Stimulated activated CD8-positive, alpha-beta memory T cell treated with anti-CD3 and anti-CD28 coated beads, Interleukin-4, amount 100 ng/mL, for 4 hours (primary cell): ENCODE measurements at regions not wholly inside any gene's neighbourhood (a gene's known extent, or its start where the extent isn't known, plus 50 kb on each side); places are given as distances from the start of the nearest gene placed in this dataset.
A peak's percentile ranks its signal among the peaks of the same experiment; 100 is the strongest.

Source experiments
- DNase-seq, 2 donors: peaks; one replicate each; pipeline ENCODE4 v3.0.0-alpha.2; 2020; ENCODE audit warnings: low read depth in 2 of 2, low spot score in 1 of 2

DNA sequence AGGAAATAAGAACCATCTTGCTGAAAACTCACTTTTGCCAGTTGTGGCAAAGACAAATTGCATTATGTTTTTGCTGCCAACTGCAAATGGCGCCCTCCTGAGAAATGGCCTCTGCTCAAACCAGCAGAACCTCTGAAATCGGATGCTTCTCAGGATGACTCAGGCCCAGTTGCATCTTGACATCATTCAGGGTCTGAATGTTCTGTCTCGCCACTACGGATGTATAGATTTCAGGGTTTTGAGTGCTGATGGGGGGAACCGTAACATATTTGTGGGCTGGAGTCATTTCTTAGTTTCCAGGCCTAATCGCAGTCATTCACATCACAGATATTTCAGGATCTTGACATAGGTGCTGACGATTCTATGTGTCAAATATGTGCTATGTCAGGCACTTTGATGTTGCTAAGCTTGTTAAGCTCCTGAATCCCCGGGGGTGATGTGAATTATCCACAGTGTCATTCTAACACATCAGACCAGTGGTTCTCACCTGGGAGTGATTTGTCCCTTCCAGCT, 207.1 kb downstream of the NFATC2 start:
- no peak for DNase-seq

DNA sequence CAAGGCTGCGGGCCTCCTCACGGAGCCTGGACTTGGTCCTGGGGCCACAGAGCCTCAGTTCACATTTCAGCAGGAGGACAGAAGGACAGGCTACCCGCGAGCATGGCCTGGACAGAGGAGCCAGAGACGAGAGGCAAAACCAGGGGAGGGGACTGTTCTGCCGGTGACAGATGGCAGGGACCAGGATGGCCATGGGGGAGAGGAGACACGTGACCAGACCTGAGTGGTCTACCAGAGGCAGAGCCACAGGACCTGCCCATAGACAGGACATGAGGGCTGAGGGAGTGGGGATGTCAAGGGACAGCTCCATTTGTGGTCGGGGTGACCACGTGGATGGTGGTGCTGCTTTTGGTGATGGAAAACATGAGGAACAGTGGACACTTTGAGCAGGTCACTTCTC, 207.9 kb downstream of the NFATC2 start:
- no peak for DNase-seq

DNA sequence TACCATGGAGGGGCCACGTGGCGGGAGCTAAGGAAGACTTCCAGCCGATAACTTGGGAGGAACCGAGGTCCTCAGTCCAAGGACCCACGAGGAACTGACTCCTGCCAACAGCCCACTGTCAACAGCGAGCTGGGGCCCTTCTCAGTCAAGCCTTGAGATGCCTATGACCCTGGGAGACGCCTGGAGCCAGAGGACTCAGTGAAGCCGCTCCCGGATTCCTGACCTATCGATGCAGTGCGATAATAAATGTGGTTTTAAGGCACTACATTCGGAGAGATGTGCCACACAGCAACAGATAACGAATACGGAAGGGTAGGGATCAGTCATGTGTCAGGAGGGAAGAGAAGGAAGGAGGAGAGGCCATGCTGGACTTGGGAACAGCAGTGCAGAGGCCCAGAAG, 208.5 kb downstream of the NFATC2 start:
- DNase-seq = no peak

DNA sequence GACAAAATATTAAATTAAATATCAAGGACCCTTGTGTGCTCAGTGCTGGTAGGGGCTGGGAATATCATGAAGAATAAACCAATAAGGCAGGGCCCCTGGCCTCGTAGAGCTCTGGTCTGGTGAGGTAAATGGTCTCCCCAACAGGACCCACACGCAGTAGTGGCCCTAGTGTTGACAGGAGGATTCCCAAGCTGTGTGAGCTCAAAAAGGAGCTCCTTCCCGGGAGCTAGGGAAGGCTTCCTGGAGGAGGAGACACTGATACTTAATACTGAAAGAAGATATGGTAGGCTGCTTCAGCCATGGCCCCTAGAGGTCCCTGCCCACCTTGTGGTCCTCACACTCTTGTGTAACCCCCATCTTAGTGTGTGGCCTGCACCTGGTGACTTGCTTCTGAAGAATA, 209.1 kb downstream of the NFATC2 start:
- DNase-seq = no peak

DNA sequence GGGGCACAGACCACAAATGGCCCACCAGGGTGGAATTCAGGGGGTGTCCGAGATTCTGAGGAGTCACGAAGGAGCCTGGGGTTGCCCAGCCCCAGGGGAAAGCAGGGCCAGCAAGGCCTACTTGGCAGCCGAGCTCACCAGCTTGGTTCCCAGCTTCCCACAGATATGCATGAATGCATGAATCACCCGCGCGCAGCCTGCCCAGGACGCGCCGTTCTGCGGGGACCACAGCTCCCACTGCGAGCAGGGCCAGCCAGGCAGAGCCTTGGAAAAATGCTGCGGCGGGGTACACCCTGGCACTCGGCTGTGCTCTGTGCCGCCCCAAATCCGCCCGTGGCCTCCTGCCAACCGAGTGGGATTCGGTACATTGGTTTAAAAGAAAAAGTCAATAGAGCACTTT, 211.0 kb downstream of the NFATC2 start:
- no peak for DNase-seq

DNA sequence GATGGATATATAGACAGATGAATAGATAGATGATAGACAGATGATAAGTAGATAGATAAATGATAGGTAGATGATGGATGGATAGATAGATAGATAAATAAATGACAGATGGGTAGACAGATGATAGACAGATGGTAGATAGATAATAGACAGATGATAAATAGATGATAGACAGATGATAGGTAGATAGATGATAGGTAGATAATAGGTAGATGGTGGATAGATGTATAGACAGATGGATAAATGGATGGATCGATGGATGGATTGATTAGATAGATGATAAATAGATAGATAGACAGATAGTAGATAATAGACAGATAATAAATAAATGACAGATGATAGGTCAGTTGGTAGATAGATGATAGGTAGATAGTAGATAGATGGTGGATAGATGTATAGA, 212.7 kb downstream of the NFATC2 start:
- DNase-seq = no peak

DNA sequence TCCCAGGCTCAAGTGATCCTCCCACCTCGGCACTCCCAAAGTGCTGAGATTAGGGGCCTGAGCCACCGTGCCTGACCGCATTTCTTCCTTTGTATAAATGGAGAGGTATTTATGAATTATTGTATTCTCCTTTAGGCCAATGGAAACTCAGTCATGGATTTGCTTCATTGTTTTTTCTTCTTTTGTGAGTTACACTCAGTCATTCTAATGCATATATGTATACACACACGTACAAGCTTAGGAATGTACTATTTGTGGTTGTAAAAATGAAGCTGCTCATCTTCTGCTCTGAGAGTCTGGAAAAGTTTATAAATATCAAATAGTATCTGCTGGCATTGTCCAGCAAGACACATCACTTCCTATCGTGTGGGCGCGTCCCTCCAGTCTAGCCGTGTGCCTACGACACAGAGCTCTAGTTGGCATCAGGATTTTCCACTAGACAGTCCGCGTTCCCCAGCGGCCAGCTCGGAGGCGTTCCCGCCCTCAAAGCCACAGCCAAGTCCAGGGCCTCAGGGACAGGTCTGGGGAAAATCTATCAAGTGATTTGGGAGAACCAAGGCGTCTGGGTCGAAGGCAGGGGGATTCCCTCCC, 215.2 kb downstream of the NFATC2 start:
- DNase-seq = no peak

DNA sequence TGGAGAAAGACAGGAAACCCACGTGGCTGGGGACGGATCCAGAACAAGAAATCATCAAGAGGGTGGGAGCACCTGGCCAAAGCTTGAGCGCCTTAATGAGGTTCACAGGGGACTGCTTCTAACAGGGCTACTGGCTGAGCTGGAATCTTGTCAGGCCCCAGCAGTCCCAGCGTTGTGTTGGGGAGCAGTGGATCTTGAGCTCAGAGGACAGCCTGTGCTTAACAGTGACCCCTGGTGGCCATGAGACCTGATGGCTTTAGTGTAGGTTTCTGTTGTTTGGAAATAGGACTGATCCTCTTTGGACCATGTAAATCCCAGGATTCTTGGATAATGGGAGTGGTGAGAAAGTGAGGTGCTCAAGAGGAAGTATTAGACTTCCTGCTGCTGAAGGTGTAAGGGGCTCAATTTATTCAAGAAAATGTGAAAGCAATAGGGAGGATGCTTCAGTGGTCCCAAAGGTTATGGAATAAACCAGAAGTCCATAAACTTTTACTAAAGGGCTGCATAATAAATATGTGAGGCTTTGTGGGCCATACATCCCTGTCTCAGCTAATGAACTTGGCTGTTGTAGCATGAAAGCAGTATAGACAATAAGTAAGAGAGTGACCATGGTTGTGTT, 216.2 kb downstream of the NFATC2 start:
- peak; percentile 6 to 18 for DNase-seq

DNA sequence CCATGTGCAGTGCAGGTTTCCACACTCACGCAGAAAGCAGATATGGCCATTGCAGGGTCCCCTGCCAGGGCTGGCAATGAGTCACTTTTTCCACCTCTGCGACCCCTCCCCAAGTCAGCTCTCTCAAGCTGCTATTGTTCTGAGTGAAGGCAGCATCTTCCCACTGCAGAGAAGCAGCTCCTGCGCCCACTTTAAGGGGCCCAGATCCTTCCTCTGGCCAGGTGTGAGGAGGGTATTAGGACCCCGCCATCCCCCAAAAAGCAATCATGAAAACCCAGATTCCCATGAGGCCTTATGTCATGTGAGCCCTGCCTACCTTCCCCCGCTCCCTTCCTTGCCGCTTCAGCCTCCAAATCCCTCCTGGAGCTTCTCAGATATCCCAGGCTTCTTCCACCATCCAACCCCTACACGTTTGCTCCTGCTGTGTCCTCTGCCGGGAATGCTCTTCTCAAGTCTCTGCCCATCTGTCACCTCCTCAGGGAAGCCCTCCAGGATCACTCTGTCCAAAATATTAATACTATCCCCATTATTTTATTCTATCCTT, 220.3 kb downstream of the NFATC2 start:
- no peak for DNase-seq

DNA sequence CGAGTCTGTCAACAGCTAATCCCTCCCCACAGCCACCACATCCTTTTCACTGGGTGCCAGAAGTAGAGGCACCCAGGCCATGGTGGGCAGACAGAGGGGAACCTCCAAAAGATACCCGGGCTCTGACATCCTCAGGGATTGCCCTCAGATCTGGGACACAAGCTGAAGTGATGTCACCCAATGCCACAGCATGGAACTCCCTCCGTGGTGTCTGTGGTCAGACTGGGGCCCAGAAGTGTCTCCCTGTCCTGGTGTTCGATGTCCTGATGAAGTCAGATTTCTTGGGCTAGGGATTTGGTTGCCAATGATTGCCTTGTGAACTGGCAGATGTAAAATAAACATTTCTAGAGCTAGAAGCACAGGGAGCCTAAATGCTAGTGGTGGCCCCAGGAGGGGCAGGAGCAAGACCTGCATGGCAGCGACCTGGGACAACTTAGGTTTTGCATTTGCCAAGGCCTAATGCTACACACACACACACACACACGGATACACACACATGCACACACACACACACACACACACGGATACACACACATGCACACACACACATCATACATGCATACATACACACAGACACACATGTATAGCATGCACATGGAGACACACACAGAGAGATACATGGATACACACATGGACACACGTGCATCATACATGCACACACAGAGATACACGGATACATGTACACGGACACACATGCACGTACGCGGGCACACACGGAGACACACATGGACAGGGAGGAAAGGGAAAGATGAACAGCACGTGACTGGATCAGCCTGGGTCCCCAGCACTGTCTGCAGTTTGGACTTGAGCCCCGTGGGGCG, 221.0 kb downstream of the NFATC2 start:
- no peak for DNase-seq

DNA sequence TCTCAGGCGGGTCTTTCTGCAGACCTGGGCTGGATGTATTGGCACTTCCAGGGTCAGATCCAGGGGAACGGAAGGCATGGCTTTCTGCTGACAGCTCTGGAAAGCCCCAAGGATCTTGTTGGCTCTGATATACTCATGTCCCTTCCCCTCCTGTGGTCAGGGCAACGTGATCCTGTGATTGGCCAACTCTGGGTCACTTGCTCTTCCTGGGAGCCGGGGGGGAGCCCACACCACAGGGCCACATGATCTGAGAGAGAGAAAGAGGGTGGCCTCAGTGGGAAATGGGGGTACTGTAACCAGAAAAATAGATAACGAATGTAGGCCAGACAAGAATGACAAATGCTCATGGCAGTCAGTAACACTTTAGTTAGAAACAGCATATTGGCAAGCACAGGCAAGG, 223.0 kb downstream of the NFATC2 start:
- DNase-seq = no peak

DNA sequence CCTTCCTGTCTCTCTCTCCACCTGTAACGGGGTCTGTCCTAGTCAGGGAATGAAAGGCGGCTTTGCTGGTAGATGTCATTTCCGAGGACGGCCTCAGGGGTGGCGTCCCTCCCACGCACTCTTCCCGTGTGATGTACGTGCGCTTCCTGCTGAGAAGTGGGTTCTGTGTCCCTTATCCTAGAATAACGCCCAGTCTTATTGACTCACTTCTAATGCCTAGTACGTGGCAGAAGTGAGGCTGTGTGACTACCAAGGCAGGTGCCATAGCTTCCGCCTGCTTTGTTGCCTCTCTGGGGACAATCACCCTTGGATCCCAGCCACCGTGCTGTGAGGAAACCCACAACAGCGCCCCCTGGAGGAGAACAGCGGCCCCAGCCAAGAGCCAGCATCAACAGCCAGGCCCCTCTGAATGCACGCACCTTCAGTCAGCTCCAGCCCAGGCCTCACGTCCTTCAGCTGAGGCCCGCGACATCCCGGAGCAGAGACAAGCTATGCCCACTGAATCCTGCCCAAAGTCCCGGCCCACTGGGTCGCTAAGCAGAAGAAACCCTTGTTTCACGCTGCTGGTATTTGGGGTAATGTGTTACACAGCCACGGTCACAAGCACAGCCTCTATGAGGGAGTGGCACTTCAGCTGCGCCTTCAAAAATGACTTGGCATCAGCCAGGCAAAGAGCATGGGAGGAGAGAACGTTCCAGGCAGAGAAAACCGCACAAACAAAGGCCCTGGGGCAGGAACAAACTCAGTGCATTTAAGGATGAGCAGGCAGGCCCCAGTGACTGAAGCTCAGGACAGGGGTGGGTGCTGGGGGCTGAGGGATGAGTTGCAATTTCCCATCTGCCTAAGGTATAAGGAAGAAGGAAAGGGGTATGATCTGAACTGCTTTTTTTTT, 224.2 kb downstream of the NFATC2 start:
- DNase-seq = peak; percentile 3 to 24

DNA sequence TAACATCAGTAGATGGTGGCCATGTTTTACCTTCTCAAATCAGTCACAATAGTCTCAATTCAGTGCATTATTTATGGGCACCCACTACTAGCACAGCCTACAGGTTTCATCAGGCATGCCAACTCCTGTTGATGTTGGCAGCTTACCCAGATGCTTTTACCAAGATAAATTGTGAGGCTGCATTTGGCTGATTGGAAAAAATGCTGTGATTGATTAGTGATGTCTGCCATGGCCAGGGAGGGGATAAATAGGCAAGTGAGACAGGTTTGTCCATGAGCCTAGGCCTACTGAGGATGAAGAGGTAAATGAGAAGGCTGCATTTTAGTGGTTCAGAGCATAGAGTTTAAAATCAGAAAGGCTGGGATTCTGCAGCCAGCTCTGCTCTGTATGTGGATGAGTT, 227.1 kb downstream of the NFATC2 start:
- DNase-seq = no peak

DNA sequence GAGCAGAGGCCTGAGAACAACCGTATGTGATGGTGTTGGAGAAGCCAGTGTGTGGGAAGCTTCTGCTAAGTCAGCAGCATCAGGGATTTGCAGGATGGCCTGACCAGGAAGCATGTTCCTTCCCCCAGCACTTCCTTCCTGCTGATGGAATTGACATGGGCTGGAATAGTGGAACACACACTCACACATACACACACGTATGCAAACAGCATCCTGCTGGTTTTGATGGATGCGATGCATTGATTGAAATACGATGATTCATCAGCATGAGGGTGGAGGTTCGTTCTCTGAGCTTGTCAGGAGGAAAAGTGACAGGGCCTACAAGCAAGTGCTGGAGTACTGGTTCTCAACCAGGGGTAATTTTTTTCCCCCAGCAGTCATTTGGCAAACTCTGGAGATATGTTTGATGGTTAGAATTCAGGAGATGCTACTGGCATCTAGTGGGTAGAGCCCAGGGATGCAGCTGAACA, 229.1 kb downstream of the NFATC2 start:
- DNase-seq = no peak

DNA sequence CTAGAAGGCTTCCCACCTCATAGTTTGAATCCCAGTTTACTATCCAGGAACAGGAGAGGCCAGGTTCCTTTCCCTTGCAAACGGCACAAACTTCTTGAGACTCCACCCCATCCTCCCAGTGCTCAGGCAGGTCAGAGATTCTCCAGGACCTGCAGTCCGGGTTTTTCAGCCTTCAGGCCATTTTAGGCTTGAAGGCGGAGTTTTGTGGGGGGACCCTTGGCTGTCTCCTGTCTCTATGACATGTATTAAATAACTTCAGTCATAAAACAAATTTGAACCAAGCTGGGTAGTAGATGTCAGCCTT, 230.1 kb downstream of the NFATC2 start:
- no peak for DNase-seq

DNA sequence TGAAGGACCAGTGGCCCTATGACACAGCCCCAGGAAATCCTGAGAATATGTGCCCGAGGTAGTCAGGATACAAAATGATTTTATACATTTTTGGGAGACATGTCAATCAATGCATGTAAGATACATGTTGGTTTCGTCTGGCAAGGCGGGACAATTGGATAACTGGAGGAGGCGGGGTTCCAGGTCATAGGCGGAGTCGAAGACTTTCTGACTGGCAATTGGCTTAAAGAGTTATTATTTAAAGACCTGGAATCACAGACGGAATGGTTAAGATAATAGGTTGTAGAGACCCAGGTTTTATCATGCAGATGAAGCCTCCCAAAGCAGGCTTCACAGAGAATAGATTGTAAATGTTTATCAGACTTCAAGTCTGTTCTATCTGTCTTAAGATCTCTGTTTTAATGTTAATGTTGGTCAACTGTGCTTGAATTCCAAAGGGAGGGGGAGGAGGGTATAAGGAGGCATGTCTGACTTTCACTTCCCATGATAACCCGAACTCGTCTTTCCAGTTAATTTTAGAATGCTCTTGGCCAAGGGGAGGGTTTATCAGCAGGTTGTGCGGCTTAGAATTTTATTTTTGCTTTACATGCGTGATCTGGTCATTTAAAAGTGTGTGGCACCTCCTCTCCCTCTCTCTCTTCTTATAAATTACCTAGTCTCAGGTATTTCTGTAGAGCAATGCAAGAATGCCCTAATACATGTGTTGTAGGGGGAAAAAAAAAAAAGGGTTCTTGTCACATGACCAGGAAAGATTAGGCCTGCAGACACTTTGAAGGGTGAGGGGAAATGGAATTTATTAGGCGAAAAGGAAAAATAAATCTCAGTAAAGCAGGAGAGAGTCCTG, 230.7 kb downstream of the NFATC2 start:
- no peak for DNase-seq

DNA sequence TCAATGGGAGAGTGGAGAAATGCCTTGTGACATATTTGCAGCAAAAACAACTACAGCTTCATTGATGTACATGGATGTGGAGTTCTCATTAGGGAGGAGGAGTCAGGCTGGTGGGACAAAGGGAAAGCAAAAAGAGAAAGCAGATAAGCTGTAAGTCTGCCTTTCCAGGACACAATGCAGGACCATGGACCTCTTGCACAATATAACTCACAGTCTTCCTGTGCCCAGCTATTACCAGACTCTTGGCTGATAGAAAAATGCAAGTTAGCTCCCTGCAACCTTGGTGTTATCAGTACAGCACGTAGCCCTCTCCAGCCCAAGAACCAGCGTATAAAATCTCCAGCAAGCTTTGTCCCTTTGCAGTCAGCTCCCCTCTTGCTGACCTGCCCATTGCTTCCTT, 232.3 kb downstream of the NFATC2 start:
- no peak for DNase-seq

DNA sequence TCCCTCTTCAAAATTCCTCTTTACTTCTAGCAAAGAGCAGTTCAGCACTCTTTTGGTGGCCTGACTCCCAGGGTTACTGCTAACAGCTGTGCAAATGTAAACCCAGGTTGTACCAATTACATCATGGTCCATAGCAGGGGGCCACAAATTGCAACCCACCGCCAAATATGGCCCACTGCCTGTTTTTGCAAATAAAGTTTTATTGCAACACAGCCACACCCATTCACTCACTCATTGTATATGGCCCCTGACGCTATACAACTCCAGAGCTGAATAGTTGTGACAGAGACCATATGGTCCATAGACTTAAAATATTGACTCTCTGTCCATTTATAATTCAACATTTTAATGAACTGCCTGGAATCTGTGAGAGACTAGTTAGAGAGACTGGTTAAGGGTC, 233.4 kb downstream of the NFATC2 start:
- DNase-seq = no peak

DNA sequence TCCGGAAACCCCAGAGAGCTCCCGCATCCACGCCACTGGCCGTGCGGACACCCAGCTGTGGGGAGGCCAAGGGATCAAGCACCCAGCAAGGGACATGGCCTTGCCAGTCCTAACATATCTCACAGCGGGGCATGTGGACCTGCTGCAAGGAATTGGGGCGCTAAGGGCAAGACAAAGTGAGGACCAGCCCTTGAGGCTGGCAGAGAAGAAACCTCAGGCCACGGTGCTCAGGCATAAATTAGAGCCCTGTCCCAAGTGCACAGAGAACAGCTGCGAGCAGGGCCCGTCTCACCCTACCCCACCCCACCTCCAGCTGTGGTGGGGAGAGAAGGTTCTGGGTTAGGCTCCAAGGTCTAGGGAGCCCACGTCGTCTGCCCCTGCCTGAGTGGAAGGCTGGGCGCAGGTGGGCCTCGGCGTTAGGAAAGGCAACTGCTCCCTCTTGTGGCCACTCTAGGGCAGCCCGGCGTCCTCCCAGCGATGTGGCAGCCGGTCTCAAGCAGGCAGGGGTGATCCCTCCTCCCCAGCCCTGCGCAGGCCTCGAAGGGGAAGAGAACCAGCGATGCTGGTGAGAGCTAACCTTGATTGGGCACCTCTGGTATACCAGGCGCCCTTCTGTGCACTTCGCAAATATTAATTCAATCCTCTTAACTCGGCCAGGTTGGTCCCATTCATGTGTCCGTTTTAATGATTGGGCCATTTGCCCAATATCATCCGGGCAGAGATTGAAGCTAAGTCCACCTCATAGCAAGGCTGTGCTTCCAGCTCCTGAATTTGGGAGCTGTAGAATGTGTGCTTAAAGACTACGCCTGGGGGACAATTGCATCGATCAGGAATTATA, 235.8 kb downstream of the NFATC2 start:
- DNase-seq = peak; percentile 37 to 47
